Epithelial cell of esophagus (primary cell): ENCODE measurements at regions not wholly inside any gene's neighbourhood (a gene's known extent, or its start where the extent isn't known, plus 50 kb on each side); places are given as distances from the start of the nearest gene placed in this dataset.
"Not testable (repeated sequence)": the region's sequence is repeated elsewhere in the genome, so short reads cannot be mapped to it uniquely, and the experiment has no call there.

Experiments
- DNase-seq: peaks from one replicate; pipeline ENCODE4 v3.0.0; 2010; ENCODE audit warnings: low read depth
- H3K4me3 ChIP-seq: 2 replicates; pipeline ENCODE4 v1.5.1; 2011; ENCODE audit warnings: mild to moderate bottlenecking, low read length, control low read depth
- TF ChIP-seq, protein P1 (sequence below): IDR thresholded peaks from 2 replicates; pipeline ENCODE4 v1.5.1; 2011; ENCODE audit warnings: low read depth, mild to moderate bottlenecking, low read length, control low read depth, inconsistent platforms; ENCODE audit not compliant: insufficient read depth; ENCODE audit errors: missing control alignments

- DNase-seq = no peak
- no peak overlapping the region for H3K4me3 ChIP-seq
- TF ChIP-seq, protein P1, sequence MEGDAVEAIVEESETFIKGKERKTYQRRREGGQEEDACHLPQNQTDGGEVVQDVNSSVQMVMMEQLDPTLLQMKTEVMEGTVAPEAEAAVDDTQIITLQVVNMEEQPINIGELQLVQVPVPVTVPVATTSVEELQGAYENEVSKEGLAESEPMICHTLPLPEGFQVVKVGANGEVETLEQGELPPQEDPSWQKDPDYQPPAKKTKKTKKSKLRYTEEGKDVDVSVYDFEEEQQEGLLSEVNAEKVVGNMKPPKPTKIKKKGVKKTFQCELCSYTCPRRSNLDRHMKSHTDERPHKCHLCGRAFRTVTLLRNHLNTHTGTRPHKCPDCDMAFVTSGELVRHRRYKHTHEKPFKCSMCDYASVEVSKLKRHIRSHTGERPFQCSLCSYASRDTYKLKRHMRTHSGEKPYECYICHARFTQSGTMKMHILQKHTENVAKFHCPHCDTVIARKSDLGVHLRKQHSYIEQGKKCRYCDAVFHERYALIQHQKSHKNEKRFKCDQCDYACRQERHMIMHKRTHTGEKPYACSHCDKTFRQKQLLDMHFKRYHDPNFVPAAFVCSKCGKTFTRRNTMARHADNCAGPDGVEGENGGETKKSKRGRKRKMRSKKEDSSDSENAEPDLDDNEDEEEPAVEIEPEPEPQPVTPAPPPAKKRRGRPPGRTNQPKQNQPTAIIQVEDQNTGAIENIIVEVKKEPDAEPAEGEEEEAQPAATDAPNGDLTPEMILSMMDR = no peak
Measured at GRCh38 chr14:97158102-97158501, 360.9 kb downstream of the VRK1 start.

GRCh38 chr14:97159124-97159523 lies 361.9 kb downstream of the VRK1 start:
- no peak overlapping the region for H3K4me3 ChIP-seq
- DNase-seq = no peak
- TF ChIP-seq, protein P1 = no peak

GRCh38 chr14:97162621-97163020 lies 365.4 kb downstream of the VRK1 start:
- no peak for DNase-seq
- H3K4me3 ChIP-seq = no peak overlapping the region
- TF ChIP-seq, protein P1 = no peak

DNA sequence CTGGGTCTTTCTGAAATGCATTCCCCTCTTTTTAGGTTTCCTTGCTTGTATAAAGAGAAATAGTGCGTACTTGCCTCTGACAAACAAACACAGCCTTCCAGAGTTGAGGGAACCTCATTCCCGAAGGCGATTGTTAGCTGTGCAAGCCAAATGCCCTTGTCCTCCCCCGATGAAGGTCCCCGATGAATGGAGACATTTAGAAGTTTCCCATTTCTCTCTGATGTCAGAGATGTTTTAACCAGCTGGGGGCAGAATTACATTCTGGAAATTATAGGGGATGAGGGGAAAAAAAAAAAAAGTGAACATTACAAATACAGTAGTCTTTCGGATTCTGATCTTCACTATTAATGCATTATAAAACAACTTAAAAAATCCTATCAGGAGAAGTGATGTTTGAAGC lies 366.8 kb downstream of the VRK1 start:
- no peak for DNase-seq
- no peak overlapping the region for H3K4me3 ChIP-seq
- TF ChIP-seq, protein P1 = no peak

DNA sequence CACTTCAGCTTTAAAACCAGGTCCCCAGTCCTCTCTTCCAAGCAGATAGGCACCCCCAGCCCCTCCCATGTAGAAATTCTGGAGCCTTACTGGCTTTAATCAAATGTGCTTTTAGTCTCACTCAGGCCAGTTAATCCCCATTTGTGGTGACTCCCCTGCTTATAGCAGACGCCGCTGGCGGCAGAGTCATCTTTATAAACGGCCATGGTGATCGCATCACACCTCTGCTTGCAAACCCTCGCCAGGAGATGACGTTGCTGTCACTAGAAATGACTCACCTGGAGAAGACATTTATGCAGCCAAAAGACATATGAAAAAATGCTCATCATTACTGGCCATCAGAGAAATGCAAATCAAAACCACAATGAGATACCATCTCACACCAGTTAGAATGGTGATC lies 369.3 kb downstream of the VRK1 start:
- TF ChIP-seq, protein P1 = no peak
- no peak overlapping the region for H3K4me3 ChIP-seq
- no peak for DNase-seq

DNA sequence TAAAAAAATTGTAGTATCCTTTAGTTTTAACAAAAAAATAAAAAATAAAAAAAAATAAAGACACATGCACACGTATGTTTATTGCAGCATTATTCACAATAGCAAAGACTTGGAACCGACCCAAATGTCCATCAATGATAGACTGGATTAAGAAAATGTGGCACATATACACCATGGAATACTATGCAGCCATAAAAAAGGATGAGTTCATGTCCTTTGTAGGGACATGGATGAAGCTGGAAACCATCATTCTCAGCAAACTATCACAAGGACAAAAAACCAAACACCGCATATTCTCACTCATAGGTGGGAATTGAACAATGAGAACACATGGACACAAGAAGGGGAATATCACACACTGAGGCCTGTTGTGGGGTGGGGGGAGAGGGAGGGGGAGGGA lies 370.4 kb downstream of the VRK1 start:
- DNase-seq, H3K4me3 ChIP-seq: not testable (repeated sequence)

- no peak overlapping the region for H3K4me3 ChIP-seq
- no peak for DNase-seq
- TF ChIP-seq, protein P1 = no peak
Measured at GRCh38 chr14:97172644-97173043, 375.5 kb downstream of the VRK1 start.

- DNase-seq = peak; percentile 38
- no peak overlapping the region for H3K4me3 ChIP-seq
- TF ChIP-seq, protein P1 = peak; percentile 37
Measured at GRCh38 chr14:97177016-97177415, 379.8 kb downstream of the VRK1 start.
